ENCODE measurements at regions not wholly inside any gene's neighbourhood (a gene's known extent, or its start where the extent isn't known, plus 50 kb on each side); places are given as distances from the start of the nearest gene placed in this dataset.

GRCh38 chrX:45771560-45772340 is 571.1 kb upstream of the DIPK2B start:
- no peak for DNase-seq

DNA sequence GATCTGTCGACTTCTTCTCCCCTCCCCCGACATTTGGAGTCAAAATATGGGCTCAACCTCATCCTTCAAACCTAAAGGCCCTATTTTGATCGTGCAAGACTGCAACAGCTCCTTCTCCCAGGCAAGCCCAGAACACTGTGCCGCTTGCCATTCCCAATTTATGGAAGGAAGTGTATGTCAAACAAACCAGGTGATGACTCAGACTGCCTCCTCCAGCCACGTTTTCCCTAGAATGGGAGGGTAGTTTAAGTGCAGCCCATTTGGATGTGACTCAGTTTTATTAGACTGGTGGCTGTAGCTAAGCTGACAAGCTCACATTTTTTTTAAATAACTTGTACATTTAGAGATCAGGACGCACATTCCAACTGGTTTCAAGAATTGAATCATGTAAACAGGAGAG is 570.4 kb upstream of the DIPK2B start:
- no peak for DNase-seq

DNA sequence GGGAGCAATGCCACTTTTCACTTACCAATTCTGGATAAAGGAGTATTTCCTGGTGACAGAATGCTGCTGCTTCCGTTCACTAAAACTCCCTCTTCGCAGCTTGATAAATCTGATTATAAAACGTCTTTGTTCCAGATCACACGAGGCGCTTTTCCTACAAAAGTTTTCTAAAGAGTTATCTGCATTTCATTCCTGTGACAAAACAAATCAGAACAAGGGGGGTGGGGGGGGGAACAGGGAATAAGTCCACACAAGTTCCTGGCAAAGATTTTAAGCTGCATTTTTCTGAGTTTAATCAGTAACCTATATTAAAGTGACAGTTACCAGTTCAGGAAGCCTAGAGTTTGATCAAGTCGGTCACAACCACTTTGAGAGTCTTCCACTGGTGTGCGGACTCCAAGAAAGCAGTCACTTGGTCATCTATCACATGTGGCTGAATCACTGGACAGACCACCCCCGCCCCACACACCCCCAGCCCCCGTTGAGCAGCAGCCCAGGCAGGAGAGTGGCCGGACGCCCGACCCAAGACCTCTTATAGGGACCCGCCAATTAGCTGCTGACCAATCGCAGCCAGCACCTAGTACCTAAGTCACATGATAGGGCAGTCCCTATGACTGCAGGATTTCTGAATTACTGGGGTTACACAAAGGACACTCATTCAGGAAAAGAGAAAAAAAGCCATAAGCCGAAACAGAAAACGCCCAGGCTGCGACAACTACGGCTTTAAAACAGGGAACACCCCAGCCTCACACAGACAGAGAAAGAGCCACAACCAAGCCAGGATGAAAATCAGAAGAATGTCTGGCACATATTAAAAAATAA is 569.3 kb upstream of the DIPK2B start:
- DNase-seq, result peak; percentile 79

DNA sequence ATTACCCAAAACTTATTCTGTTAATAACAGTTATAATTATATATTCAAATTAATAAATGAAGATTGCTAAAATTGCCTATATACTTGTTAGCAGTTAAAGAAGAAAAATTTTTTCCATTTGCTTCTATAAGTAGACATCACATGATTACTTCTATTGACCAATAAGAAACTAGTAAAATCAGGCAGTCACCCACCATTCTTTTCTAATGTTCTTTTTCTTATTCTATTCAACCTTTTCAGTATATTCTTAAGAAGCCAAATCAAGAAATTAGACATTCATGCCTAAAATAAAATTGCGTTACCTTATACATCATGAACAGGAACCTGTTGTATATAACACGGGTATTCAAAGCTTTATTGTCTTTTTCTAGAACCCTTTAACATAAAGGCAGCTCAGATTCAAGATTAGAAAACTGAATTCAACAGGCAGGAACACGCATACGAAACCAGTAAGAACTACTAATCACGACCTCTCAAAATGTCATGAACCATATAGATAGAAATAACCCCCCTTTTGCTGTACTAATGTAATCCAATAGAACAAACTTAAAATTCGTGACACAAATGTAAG is 568.1 kb upstream of the DIPK2B start:
- no peak for DNase-seq

DNA sequence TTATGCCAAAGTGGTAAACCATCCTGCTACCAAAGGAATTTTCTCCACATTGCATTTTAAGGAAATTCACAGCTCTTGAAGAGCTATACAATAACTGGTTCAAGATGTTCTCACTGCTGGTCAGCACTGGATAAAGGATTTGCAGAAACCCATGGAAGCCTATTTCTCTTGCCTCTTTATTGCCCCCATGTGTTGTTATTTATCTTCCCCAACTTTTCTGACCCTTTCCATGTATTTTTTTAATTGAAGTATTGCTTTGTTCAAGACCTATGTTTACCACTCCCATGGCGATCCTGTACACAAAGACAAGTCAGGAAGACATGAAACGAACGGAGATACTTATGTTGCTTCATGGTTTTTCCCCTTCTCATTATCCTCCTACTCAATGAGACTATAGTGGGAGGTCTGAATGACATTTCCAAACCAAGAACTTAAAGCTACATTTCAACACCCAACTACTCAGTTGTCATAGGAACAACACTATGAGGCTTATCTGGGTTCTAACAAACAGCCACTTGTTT is 566.4 kb upstream of the DIPK2B start:
- DNase-seq, result no peak

- no peak for DNase-seq
Observed at GRCh38 chrX:45765767-45766166, 565.1 kb upstream of the DIPK2B start.

- no peak for DNase-seq
Observed at GRCh38 chrX:45765281-45765680, 564.6 kb upstream of the DIPK2B start.

DNA sequence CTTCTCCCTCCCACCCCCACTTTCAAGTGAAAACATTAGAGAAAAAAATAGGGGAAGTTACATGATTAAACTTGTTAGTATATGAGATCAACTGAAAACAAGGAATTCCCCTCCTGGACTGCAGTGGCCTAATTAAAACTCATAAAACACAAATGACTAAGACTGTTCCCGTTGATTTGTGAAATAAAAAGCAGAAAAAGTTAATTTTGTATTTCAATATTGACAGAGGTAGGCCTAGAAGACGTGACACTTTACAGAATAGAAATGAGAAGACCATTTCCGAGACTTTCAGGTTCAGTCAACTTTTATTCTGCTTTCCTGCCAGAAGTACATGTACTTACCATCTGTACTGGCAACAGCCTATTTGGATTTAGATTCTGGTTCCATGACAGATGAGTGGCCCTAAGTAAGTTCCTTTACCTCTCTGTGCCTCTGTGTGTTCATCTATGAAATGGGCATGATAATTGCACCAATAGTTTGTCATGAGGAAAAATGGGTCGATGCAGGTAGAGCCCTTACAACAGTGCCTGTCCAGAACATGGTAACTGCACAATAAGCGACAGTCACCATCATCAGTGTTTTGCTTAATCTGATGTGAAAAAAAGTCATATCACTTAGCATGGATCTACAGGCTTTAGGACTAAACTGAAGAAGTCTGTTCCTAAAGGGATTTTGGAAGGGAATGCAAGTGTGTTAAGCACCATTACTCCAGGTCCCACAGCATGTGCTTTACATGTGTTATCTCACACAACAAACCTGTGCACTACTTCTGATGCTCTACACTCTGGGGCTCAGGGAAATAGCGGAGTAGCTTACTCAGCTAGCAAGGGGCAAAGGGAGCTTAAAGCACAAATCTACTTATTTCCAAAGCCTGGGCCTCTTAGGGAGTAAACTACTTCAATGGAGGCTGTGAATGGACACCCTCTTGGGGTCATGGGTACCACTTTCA is 562.3 kb upstream of the DIPK2B start:
- DNase-seq, result no peak

GRCh38 chrX:45761920-45762319 is 561.2 kb upstream of the DIPK2B start:
- no peak for DNase-seq

DNA sequence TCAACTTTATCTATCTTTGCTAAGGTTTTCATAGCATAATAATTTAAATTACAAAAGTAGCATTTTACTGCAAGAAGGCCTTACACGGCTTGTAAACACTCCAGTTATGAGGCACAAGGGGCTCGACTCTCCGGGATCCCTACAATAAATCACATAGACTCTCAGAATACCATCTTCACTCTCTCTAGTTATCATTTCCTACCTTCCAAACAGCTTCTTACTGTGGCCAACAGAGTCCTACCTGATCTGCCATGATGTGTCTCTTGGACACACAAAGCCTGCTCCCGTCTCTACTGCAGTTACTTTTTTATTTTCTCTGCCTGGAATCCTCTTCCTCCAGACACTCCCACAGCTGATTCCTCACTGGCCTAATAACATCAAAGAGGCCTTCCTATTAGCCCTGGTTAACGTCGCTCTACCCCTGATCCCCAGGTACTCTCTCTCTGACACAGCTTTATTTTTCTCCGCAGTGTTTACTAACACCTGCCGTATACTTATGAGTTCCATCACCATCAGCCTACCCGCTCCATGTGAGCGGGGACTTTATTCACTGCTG is 559.6 kb upstream of the DIPK2B start:
- no peak for DNase-seq

GRCh38 chrX:45758738-45759397 is 558.2 kb upstream of the DIPK2B start:
- DNase-seq, result no peak

GRCh38 chrX:45758319-45758718 is 557.6 kb upstream of the DIPK2B start:
- no peak for DNase-seq

DNA sequence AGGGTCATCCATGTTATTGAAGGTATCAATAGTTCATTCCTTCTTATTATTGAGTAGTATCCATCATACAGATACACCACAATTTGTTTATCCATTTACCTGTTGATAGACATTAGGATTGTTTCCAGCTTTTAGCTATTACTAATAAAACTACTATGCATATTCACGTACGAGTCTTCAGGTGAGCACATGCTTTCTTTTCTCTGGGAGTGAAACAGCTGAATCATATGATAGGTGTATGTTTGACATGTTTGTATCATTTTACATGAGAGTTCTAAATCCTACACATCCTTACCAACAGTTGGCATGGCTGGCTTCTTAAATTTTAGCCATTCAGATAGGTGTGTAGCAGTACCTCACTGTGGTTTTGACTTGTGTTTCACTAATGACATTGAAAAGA is 556.6 kb upstream of the DIPK2B start:
- DNase-seq, result no peak

- no peak for DNase-seq
Observed at GRCh38 chrX:45756557-45756956, 555.9 kb upstream of the DIPK2B start.

DNA sequence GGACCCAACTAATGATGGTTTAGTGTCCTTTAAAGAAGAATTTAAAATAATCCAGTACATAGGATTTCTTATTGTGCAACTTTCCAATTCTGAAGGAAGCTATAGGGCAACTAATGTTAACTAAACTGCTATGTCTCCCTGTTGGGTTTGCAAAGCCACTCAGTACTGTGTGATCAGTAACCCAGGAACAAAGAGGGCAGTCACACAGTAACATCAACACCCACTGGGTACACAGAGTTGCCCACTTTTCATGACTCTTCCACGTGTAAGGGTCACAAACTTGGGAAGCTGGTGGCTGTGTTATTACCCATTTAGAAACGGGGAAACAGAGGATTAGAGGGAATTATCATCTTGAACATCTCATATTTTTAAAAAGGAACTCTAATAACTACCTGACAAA is 555.0 kb upstream of the DIPK2B start:
- DNase-seq, result no peak

DNA sequence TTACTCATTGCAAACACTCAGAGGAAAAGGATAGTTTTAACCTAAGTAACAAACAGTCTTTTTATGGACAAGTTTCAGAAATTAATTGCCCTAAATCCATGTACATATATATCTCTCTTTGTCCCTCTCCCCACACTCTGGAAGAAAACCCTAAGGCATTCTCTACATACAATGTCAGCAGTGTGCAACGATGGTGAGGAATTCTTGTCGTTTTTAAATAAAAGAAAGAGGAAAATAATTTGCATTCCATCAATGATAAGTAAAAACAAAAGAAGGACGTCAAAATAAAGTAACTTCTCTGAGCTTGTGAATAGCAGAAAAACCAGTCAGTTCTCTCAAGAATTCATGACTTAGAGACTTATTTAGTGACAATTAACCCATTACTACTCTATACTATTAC is 550.5 kb upstream of the DIPK2B start:
- DNase-seq, result no peak

DNA sequence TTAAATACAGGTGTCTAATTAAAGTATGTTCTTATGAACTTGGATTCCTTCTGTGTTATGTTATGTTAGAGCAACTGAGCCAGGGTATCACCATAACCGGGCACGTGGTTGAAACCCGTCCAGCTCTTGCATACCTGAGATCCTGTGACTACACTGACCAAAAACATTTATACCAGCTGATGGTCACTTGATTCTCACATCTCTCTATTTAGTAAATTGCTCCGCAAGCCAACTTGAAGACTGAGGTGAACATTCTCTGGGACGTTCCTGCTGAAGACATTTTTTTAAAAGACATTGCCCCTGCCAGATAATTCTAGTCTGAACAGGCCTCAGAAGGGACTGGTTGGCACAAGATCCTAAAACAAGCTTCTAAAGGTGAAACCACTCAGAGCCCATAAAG is 550.0 kb upstream of the DIPK2B start:
- no peak for DNase-seq

DNA sequence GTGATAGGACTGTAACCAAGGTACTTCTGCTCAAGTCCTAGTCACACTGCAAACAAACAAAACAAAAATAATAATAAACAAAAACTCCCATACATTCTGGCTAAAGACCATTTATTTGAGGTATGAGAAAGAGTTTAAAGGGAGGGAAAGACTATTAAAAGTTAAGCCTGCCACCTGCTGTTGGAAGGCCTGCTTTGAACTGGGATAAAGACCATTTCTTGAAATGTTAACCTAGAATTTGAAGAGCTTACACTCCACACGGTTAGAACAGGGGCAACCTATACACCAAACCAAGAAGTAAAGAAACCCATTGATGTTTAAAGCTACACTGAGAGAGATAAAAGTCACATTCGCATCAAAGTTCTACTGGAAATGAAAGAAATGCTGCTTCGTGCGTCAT is 548.7 kb upstream of the DIPK2B start:
- DNase-seq, result no peak

- DNase-seq, result no peak
Observed at GRCh38 chrX:45748369-45748774, 547.7 kb upstream of the DIPK2B start.

- no peak for DNase-seq
Observed at GRCh38 chrX:45747905-45748304, 547.2 kb upstream of the DIPK2B start.

GRCh38 chrX:45745479-45745878 is 544.8 kb upstream of the DIPK2B start:
- DNase-seq, result no peak

All from left kidney (tissue), 1 donor.